H9 (cell line): ENCODE measurements at regions not wholly inside any gene's neighbourhood (a gene's known extent, or its start where the extent isn't known, plus 50 kb on each side); places are given as distances from the start of the nearest gene placed in this dataset.

ENCODE experiments used
- DNase-seq: peaks from one replicate; pipeline ENCODE4 v3.0.0-alpha.2; 2017
- H2AFZ ChIP-seq: one replicate; pipeline ENCODE4 v1.6.1; 2013; ENCODE audit warnings: mild to moderate bottlenecking, low read length, control low read depth, moderate library complexity
- H2AK5ac ChIP-seq: 2 replicates; pipeline ENCODE4 v1.6.1; 2013; ENCODE audit warnings: low read length, control low read depth, mixed read lengths; ENCODE audit not compliant: insufficient read length
- H2BK120ac ChIP-seq: one replicate; pipeline ENCODE4 v1.6.1; 2013; ENCODE audit warnings: low read depth, mild to moderate bottlenecking, low read length, control low read depth, inconsistent platforms; ENCODE audit not compliant: poor library complexity, severe bottlenecking
- H2BK12ac ChIP-seq: 2 replicates; pipeline ENCODE4 v1.6.1; 2013; ENCODE audit warnings: low read length, control low read depth, mixed read lengths, low read depth; ENCODE audit not compliant: insufficient read length
- H2BK15ac ChIP-seq: 2 replicates; pipeline ENCODE4 v1.6.1; 2013; ENCODE audit warnings: low read depth, low read length, control low read depth
- H2BK20ac ChIP-seq: one replicate; pipeline ENCODE4 v1.6.1; 2013; ENCODE audit warnings: low read depth, mild to moderate bottlenecking, low read length, control low read depth, inconsistent platforms; ENCODE audit not compliant: poor library complexity, severe bottlenecking
- H2BK5ac ChIP-seq: 2 replicates; pipeline ENCODE4 v1.6.1; 2013; ENCODE audit warnings: low read length, control low read depth, mixed read lengths; ENCODE audit not compliant: insufficient read length
- H3K14ac ChIP-seq: 2 replicates; pipeline ENCODE4 v1.6.1; 2013; ENCODE audit warnings: low read length, control low read depth; ENCODE audit not compliant: insufficient read depth
- H3K18ac ChIP-seq: 2 replicates; pipeline ENCODE4 v1.6.1; 2013; ENCODE audit warnings: low read depth, mild to moderate bottlenecking, mixed read lengths, low read length, control low read depth; ENCODE audit not compliant: insufficient read length
- H3K23ac ChIP-seq: 2 replicates; pipeline ENCODE4 v1.6.1; 2013; ENCODE audit warnings: low read length, control low read depth, mixed read lengths, low read depth; ENCODE audit not compliant: insufficient read length
- H3K23me2 ChIP-seq: 2 replicates; pipeline ENCODE4 v1.6.1; 2013; ENCODE audit warnings: low read depth, mild to moderate bottlenecking, mixed read lengths, low read length, control low read depth; ENCODE audit not compliant: insufficient read length, poor library complexity, severe bottlenecking
- H3K27ac ChIP-seq: 2 replicates; pipeline ENCODE4 v1.5.1; 2013; ENCODE audit warnings: low read length, control low read depth, mixed read lengths, low read depth; ENCODE audit not compliant: insufficient read length
- H3K27me3 ChIP-seq: 2 replicates; pipeline ENCODE4 v1.6.1; 2013; ENCODE audit warnings: low read length, control low read depth, inconsistent platforms; ENCODE audit not compliant: insufficient read depth
- H3K4ac ChIP-seq: 2 replicates; pipeline ENCODE4 v1.6.1; 2013; ENCODE audit warnings: low read depth, mild to moderate bottlenecking, control low read depth, inconsistent platforms, low read length, moderate library complexity
- H3K4me1 ChIP-seq: 2 replicates; pipeline ENCODE4 v1.6.1; 2013; ENCODE audit warnings: low read length, control low read depth, inconsistent platforms; ENCODE audit not compliant: insufficient read depth
- H3K4me2 ChIP-seq: 2 replicates; pipeline ENCODE4 v1.6.1; 2013; ENCODE audit warnings: low read length, control low read depth, mixed read lengths; ENCODE audit not compliant: insufficient read length, insufficient read depth
- H3K56ac ChIP-seq: 2 replicates; pipeline ENCODE4 v1.6.1; 2013; ENCODE audit warnings: low read depth, mild to moderate bottlenecking, mixed read lengths, low read length, control low read depth; ENCODE audit not compliant: insufficient read length
- H3K79me1 ChIP-seq: 2 replicates; pipeline ENCODE4 v1.6.1; 2013; ENCODE audit warnings: low read depth, mild to moderate bottlenecking, moderate library complexity, low read length, control low read depth, inconsistent platforms; ENCODE audit not compliant: insufficient read depth, poor library complexity, severe bottlenecking
- H3K79me2 ChIP-seq: 2 replicates; pipeline ENCODE4 v1.6.1; 2013; ENCODE audit warnings: low read length, control low read depth, inconsistent platforms; ENCODE audit not compliant: insufficient read depth
- H3K9ac ChIP-seq: 2 replicates; pipeline ENCODE4 v1.6.1; 2013; ENCODE audit warnings: low read length, control low read depth, mixed read lengths; ENCODE audit not compliant: insufficient read length; ENCODE audit errors: extremely low read depth
- H3K9me3 ChIP-seq: one replicate; pipeline ENCODE4 v1.6.1; 2013; ENCODE audit warnings: low read depth, low read length, inconsistent platforms; ENCODE audit not compliant: control insufficient read depth
- H3T11ph ChIP-seq: one replicate; pipeline ENCODE4 v1.6.1; 2013; ENCODE audit warnings: mild to moderate bottlenecking, low read length, control low read depth, inconsistent platforms
- H4K20me1 ChIP-seq: one replicate; pipeline ENCODE4 v1.6.1; 2013; ENCODE audit not compliant: control insufficient read depth, insufficient read length, insufficient read depth
- H4K5ac ChIP-seq: 2 replicates; pipeline ENCODE4 v1.6.1; 2013; ENCODE audit warnings: low read depth, mild to moderate bottlenecking, mixed read lengths, low read length, control low read depth; ENCODE audit not compliant: insufficient read length
- H4K8ac ChIP-seq: replicated peaks from 2 replicates; pipeline ENCODE4 v1.6.1; 2013; ENCODE audit warnings: low read length, control low read depth, mixed read lengths, low read depth; ENCODE audit not compliant: insufficient read length
- H4K91ac ChIP-seq: 2 replicates; pipeline ENCODE4 v1.6.1; 2013; ENCODE audit warnings: low read depth, mild to moderate bottlenecking, moderate library complexity, mixed read lengths, low read length, control low read depth; ENCODE audit not compliant: insufficient read length
- H3K27ac Mint-ChIP-seq, 3 experiments: 2 replicates in 2 of 3; 3 replicates in 1 of 3; pipeline ENCODE4 v1.8.0; 2020 to 2021; ENCODE audit warnings: mixed read lengths in 3 of 3, mild to moderate bottlenecking in 1 of 3, moderate library complexity in 1 of 3
- H3K27me3 Mint-ChIP-seq: 2 replicates; pipeline ENCODE4 v1.8.0; 2021; ENCODE audit warnings: low read depth, mild to moderate bottlenecking, moderate library complexity, mixed read lengths
- H3K36me3 Mint-ChIP-seq, 3 experiments: 2 replicates in 2 of 3; 3 replicates in 1 of 3; pipeline ENCODE4 v1.8.0; 2020 to 2021; ENCODE audit warnings: low read depth in 3 of 3, mixed read lengths in 3 of 3; ENCODE audit not compliant: insufficient read depth in 1 of 3
- H3K4me1 Mint-ChIP-seq, 2 experiments: 2 replicates each; pipeline ENCODE4 v1.8.0; 2020; ENCODE audit warnings: mixed read lengths in 2 of 2
- H3K4me3 Mint-ChIP-seq, 2 experiments: 2 replicates in 1 of 2; 3 replicates in 1 of 2; pipeline ENCODE4 v1.8.0; 2020 to 2021; ENCODE audit warnings: mild to moderate bottlenecking in 2 of 2, mixed read lengths in 2 of 2, moderate library complexity in 1 of 2
- H3K9me3 Mint-ChIP-seq, 2 experiments: 2 replicates in 1 of 2; 3 replicates in 1 of 2; pipeline ENCODE4 v1.8.0; 2020; ENCODE audit warnings: mild to moderate bottlenecking in 2 of 2, mixed read lengths in 2 of 2, moderate library complexity in 1 of 2
- WGBS: extraction: QIAGEN DNeasy Blood & Tissue Kit; methylation state at CpG from one replicate; pipeline ENCODE4 v1.1.7; 2013; ENCODE audit warnings: missing lambda C conversion rate, low lambda C conversion rate, mixed read lengths; ENCODE audit not compliant: insufficient read length; ENCODE audit errors: extremely low coverage; 5-methylcytosine and 5-hydroxymethylcytosine counted together
- TF ChIP-seq, protein P1 (sequence below): fragments of 200-600 bp; sonication (generic); conservative IDR thresholded peaks from 3 replicates; pipeline ENCODE4 v1.8.0; 2021; ENCODE audit warnings: antibody characterized with exemption, mild to moderate bottlenecking

- Histone ChIP-seq H3K27me3 (no peaks in the 10 kb centered on the region), H3K23me2 (no peaks in the 10 kb centered on the region), H3K18ac (no peak overlapping the region), H2BK15ac (no peak overlapping the region), H3K4me2 (no peak overlapping the region), H4K8ac (no peak overlapping the region), H2BK20ac (no peak overlapping the region), H3K27ac (no peak overlapping the region), H3K79me2 (no peaks in the 10 kb centered on the region), H3K9me3 (no peaks in the 10 kb centered on the region), H3K23ac (no peak overlapping the region), H3K14ac (no peak overlapping the region), H3T11ph (no peak overlapping the region), H3K56ac (no peak overlapping the region), H4K91ac (no peak overlapping the region), H4K20me1 (no peaks in the 10 kb centered on the region), H2AK5ac (no peak overlapping the region), H3K4ac (no peak overlapping the region), H3K9ac (no peak overlapping the region), H2BK12ac (no peak overlapping the region), H3K4me1 (no peaks in the 10 kb centered on the region), H3K79me1 (no peaks in the 10 kb centered on the region), H2AFZ (no peak overlapping the region), H2BK120ac (no peak overlapping the region), H2BK5ac (no peak overlapping the region), H4K5ac (no peak overlapping the region)
- H3K27me3 Mint-ChIP-seq = no peaks in the 10 kb centered on the region
- no peak overlapping the region for H3K27ac Mint-ChIP-seq
- no peaks in the 10 kb centered on the region; a peak in 1 of 5 replicates for H3K9me3 Mint-ChIP-seq
- no peaks in the 10 kb centered on the region for H3K4me1 Mint-ChIP-seq
- no peaks in the 10 kb centered on the region for H3K36me3 Mint-ChIP-seq
- DNase-seq = no peak
- TF ChIP-seq, protein P1, sequence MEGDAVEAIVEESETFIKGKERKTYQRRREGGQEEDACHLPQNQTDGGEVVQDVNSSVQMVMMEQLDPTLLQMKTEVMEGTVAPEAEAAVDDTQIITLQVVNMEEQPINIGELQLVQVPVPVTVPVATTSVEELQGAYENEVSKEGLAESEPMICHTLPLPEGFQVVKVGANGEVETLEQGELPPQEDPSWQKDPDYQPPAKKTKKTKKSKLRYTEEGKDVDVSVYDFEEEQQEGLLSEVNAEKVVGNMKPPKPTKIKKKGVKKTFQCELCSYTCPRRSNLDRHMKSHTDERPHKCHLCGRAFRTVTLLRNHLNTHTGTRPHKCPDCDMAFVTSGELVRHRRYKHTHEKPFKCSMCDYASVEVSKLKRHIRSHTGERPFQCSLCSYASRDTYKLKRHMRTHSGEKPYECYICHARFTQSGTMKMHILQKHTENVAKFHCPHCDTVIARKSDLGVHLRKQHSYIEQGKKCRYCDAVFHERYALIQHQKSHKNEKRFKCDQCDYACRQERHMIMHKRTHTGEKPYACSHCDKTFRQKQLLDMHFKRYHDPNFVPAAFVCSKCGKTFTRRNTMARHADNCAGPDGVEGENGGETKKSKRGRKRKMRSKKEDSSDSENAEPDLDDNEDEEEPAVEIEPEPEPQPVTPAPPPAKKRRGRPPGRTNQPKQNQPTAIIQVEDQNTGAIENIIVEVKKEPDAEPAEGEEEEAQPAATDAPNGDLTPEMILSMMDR = no peak
- WGBS = no CpG with 5 or more reads among the region's 2 CpGs
- H3K4me3 Mint-ChIP-seq = no peak overlapping the region
Observed at GRCh38 chr9:105074491-105074890, 146.5 kb upstream of the ABCA1 start.
